ENCODE measurements at regions not wholly inside any gene's neighbourhood (a gene's known extent, or its start where the extent isn't known, plus 50 kb on each side); places are given as distances from the start of the nearest gene placed in this dataset.

- Histone ChIP-seq H3K9me3 (no peaks in the 10 kb centered on the region; the same call in 1 of the 2 replicates), H3F3A (replicated peaks; ENCODE audit: insufficient read depth) (no peaks in the 10 kb centered on the region), H4K20me1 (ENCODE audit: insufficient read depth) (no peaks in the 10 kb centered on the region), H3K9me2 (no peaks in the 10 kb centered on the region), H3K9ac (no peak overlapping the region), H3K79me2 (ENCODE audit: insufficient read depth) (no peaks in the 10 kb centered on the region), H3K4me2 (no peak overlapping the region), H3K4me3 (ENCODE audit: low read depth in 2 of 2, low read length in 1 of 2) (no peak overlapping the region), H2AFZ (ENCODE audit: low read depth) (no peak overlapping the region), H3K27ac (ENCODE audit: low read depth in 2 of 2, low read length in 1 of 2) (no peak overlapping the region), H3K36me3 (replicated peaks in 1 of 2; ENCODE audit: control insufficient read depth in 1 of 2, insufficient read depth in 2 of 2, low read length in 1 of 2) (no peaks in the 10 kb centered on the region), H3K27me3 (ENCODE audit: insufficient read depth) (no peaks in the 10 kb centered on the region), H3K4me1 (ENCODE audit: control insufficient read depth in 1 of 2, insufficient read depth in 2 of 2, low read depth in 1 of 2, low read length in 1 of 2) (peaks cover 0 to 3% of the 10 kb centered on the region in 2 experiments; a peak in 1 of 4 replicates)
- no peak for TF ChIP-seq GATA2 (CRISPR knock-in tag; IDR thresholded peaks at IDR 0.05)
- TF ChIP-seq TAF1 (IDR thresholded peaks at IDR 0.05; ENCODE audit: borderline replicate concordance, low read depth, low read length) = no peak
- ChIA-PET POLR2A (no interaction called here), CTCF (interaction anchor here (0.8 to 1.2 kb wide), 2 partner anchors 9 to 94 kb away, joined by 4 to 5 read pairs; no protein-coding TSS in a partner anchor)
- WGBS (ENCODE audit: low lambda C conversion rate) = 55% methylated on average over 18 of the region's 18 CpGs
- peak; percentile 16 for DNase-seq
Measured at GRCh38 chr2:104416339-104417000, 437.4 kb upstream of the POU3F3 start.

- Histone ChIP-seq H2AFZ (ENCODE audit: low read depth) (no peak overlapping the region), H3K27me3 (ENCODE audit: insufficient read depth) (no peaks in the 10 kb centered on the region), H3K4me2 (no peak overlapping the region), H3K4me3 (ENCODE audit: low read depth in 2 of 2, low read length in 1 of 2) (no peak overlapping the region), H3K9me3 (no peaks in the 10 kb centered on the region), H3K4me1 (ENCODE audit: control insufficient read depth in 1 of 2, insufficient read depth in 2 of 2, low read depth in 1 of 2, low read length in 1 of 2) (peaks cover 0 to 3% of the 10 kb centered on the region in 2 experiments; a peak in 1 of 4 replicates), H3K27ac (ENCODE audit: low read depth in 2 of 2, low read length in 1 of 2) (no peak overlapping the region), H3K9ac (no peak overlapping the region), H3F3A (replicated peaks; ENCODE audit: insufficient read depth) (no peaks in the 10 kb centered on the region), H3K36me3 (replicated peaks in 1 of 2; ENCODE audit: control insufficient read depth in 1 of 2, insufficient read depth in 2 of 2, low read length in 1 of 2) (no peaks in the 10 kb centered on the region), H4K20me1 (ENCODE audit: insufficient read depth) (no peaks in the 10 kb centered on the region), H3K79me2 (ENCODE audit: insufficient read depth) (no peaks in the 10 kb centered on the region), H3K9me2 (no peaks in the 10 kb centered on the region)
- ChIA-PET CTCF (interaction anchor here (1.6 kb wide), 1 partner anchor 429 kb away, joined by 3 read pairs; no protein-coding TSS in a partner anchor), POLR2A (no interaction called here)
- 29% methylated on average over 2 of the region's 2 CpGs for WGBS (ENCODE audit: low lambda C conversion rate)
- no peak for DNase-seq
- TF ChIP-seq GABPA (IDR thresholded peaks at IDR 0.05; ENCODE audit: low read depth) (no peak), EZH2phosphoT487 (IDR thresholded peaks at IDR 0.05; ENCODE audit: borderline replicate concordance, low read depth) (no peak), TCF12 (IDR thresholded peaks at IDR 0.05) (no peak), NFIC (IDR thresholded peaks at IDR 0.05; ENCODE audit: borderline replicate concordance) (no peak), RCOR1 (IDR thresholded peaks at IDR 0.05; ENCODE audit: low read length) (no peak), RXRA (IDR thresholded peaks at IDR 0.05; ENCODE audit: borderline replicate concordance, low read depth) (no peak), RFX5 (IDR thresholded peaks at IDR 0.05; ENCODE audit: low read length) (no peak), USF2 (IDR thresholded peaks at IDR 0.05; ENCODE audit: borderline replicate concordance, low read depth, low read length) (no peak), ZBTB33 (IDR thresholded peaks at IDR 0.05; ENCODE audit: borderline replicate concordance, low read depth) (no peak), USF1 (IDR thresholded peaks at IDR 0.05; ENCODE audit: borderline replicate concordance, low read depth) (no peak), MEF2A (IDR thresholded peaks at IDR 0.05; ENCODE audit: borderline replicate concordance, low read depth) (no peak), CHD2 (IDR thresholded peaks at IDR 0.05; ENCODE audit: low read length, partially characterized antibody) (no peak), MXI1 (IDR thresholded peaks at IDR 0.05; ENCODE audit: low read depth, low read length) (no peak), REST (IDR thresholded peaks at IDR 0.05; ENCODE audit: low read depth, low read length) (no peak), FOSL2 (IDR thresholded peaks at IDR 0.05; ENCODE audit: borderline replicate concordance, low read depth) (no peak), SMC3 (IDR thresholded peaks at IDR 0.05; ENCODE audit: low read depth, low read length) (no peak)
Measured at GRCh38 chr2:104420420-104420819, 433.5 kb upstream of the POU3F3 start.
